ENCODE measurements at regions not wholly inside any gene's neighbourhood (a gene's known extent, or its start where the extent isn't known, plus 50 kb on each side); places are given as distances from the start of the nearest gene placed in this dataset.
A peak's percentile ranks its signal among the peaks of the same experiment; 100 is the strongest.

GRCh38 chr9:23380821-23381220 is 445.2 kb downstream of the ELAVL2 start:
- peak; percentile 45 for DNase-seq (ENCODE audit: low read depth)
- no peak for TF ChIP-seq CTCF (IDR thresholded peaks at IDR 0.05; ENCODE audit: insufficient read depth, low read depth, low read length, missing control alignments)
- no peak overlapping the region for H3K4me3 ChIP-seq (ENCODE audit: low read length)

GRCh38 chr9:23382418-23382817 is 443.6 kb downstream of the ELAVL2 start:
- TF ChIP-seq CTCF (IDR thresholded peaks at IDR 0.05; ENCODE audit: insufficient read depth, low read depth, low read length, missing control alignments), result no peak
- DNase-seq (ENCODE audit: low read depth), result no peak
- H3K4me3 ChIP-seq (ENCODE audit: low read length), result no peak overlapping the region

GRCh38 chr9:23394189-23394588 is 431.9 kb downstream of the ELAVL2 start:
- no peak for TF ChIP-seq CTCF (IDR thresholded peaks at IDR 0.05; ENCODE audit: insufficient read depth, low read depth, low read length, missing control alignments)
- DNase-seq (ENCODE audit: low read depth), result no peak

GRCh38 chr9:23408874-23409273 is 417.2 kb downstream of the ELAVL2 start:
- no peak for TF ChIP-seq CTCF (IDR thresholded peaks at IDR 0.05; ENCODE audit: insufficient read depth, low read depth, low read length, missing control alignments)
- no peak overlapping the region for H3K4me3 ChIP-seq (ENCODE audit: low read length)
- no peak for DNase-seq (ENCODE audit: low read depth)

More at GRCh38 chr9:23394189-23394588, 431.9 kb downstream of the ELAVL2 start:
- no peak overlapping the region for H3K4me3 ChIP-seq (ENCODE audit: low read length)

- H3K4me3 ChIP-seq (ENCODE audit: low read length), result no peak overlapping the region
- no peak for TF ChIP-seq CTCF (IDR thresholded peaks at IDR 0.05; ENCODE audit: insufficient read depth, low read depth, low read length, missing control alignments)
- DNase-seq (ENCODE audit: low read depth), result no peak
Measured at GRCh38 chr9:23412046-23412445, 414.0 kb downstream of the ELAVL2 start.

GRCh38 chr9:23412458-23412857 is 413.6 kb downstream of the ELAVL2 start:
- TF ChIP-seq CTCF (IDR thresholded peaks at IDR 0.05; ENCODE audit: insufficient read depth, low read depth, low read length, missing control alignments), result no peak
- no peak overlapping the region for H3K4me3 ChIP-seq (ENCODE audit: low read length)
- no peak for DNase-seq (ENCODE audit: low read depth)

- no peak for TF ChIP-seq CTCF (IDR thresholded peaks at IDR 0.05; ENCODE audit: insufficient read depth, low read depth, low read length, missing control alignments)
- DNase-seq (ENCODE audit: low read depth), result no peak
- H3K4me3 ChIP-seq (ENCODE audit: low read length), result no peak overlapping the region
Measured at GRCh38 chr9:23413541-23413940, 412.5 kb downstream of the ELAVL2 start.
